Breast epithelium (tissue), 4 donors: ENCODE measurements at regions not wholly inside any gene's neighbourhood (a gene's known extent, or its start where the extent isn't known, plus 50 kb on each side); places are given as distances from the start of the nearest gene placed in this dataset.

ENCODE experiments used
- DNase-seq, 2 donors: peaks; one replicate each; pipeline ENCODE4 v3.0.0-alpha.2; 2019; ENCODE audit warnings: low spot score in 2 of 2
- H3K27ac ChIP-seq, 2 donors: fragments of 200-600 bp; sonication (generic) in 1 of 2; one replicate each; pipeline ENCODE4 v1.5.1; 2016 to 2019; ENCODE audit warnings: mild to moderate bottlenecking in 1 of 2
- H3K27me3 ChIP-seq, 2 donors: fragments of 200-600 bp; sonication (generic) in 1 of 2; one replicate each; pipeline versions ENCODE4 v1.5.1 to v1.6.0; 2017 to 2019; ENCODE audit warnings: control low read depth in 1 of 2, mild to moderate bottlenecking in 1 of 2
- H3K36me3 ChIP-seq: fragments of 200-600 bp; one replicate; pipeline ENCODE4 v1.5.1; 2019
- H3K4me1 ChIP-seq, 2 donors: fragments of 200-600 bp; sonication (generic); one replicate each; pipeline ENCODE4 v1.5.1; 2016 to 2019; ENCODE audit warnings: control low read depth in 1 of 2
- H3K4me3 ChIP-seq, 3 donors: fragments of 200-600 bp; sonication (generic); 1 replicate in 2 of 3; 2 replicates in 1 of 3; pipeline ENCODE4 v1.5.1; 2016 to 2019; ENCODE audit warnings: mild to moderate bottlenecking in 3 of 3, moderate library complexity in 2 of 3
- H3K9me3 ChIP-seq, 2 donors: fragments of 200-600 bp; sonication (generic) in 1 of 2; one replicate each; pipeline ENCODE4 v1.5.1; 2016 to 2019; ENCODE audit warnings: control low read depth in 1 of 2
- CTCF ChIP-seq, 3 donors: fragments of 450-650 bp; IDR thresholded peaks; one replicate each; pipeline ENCODE4 v1.5.1; 2016 to 2017; ENCODE audit warnings: antibody characterized with exemption in 3 of 3, mild to moderate bottlenecking in 3 of 3, moderate library complexity in 3 of 3
- POLR2A ChIP-seq: fragments of 450-650 bp; IDR thresholded peaks from one replicate; pipeline ENCODE4 v1.6.1; 2016; ENCODE audit warnings: antibody characterized with exemption, mild to moderate bottlenecking, moderate library complexity
- POLR2AphosphoS5 ChIP-seq, 3 donors: sonication (generic); formaldehyde crosslinking; IDR thresholded peaks; one replicate each; pipeline ENCODE4 v1.6.1; 2017; ENCODE audit warnings: antibody characterized with exemption in 3 of 3
- intact Hi-C: fragments of 100-400 bp; cut with DNase I; formaldehyde crosslinking; loops from one replicate; pipeline ENCODE4 v1.15.1; 2023; ENCODE audit warnings: low total_unique reads

GRCh38 chr3:117955196-117955595 is 1079.5 kb downstream of the IGSF11 start:
- H3K27ac ChIP-seq: no peak overlapping the region
- no peaks in the 10 kb centered on the region for H3K36me3 ChIP-seq
- no peaks in the 10 kb centered on the region for H3K27me3 ChIP-seq
- no peaks in the 10 kb centered on the region for H3K4me1 ChIP-seq
- intact Hi-C loops: no loop called here
- H3K9me3 ChIP-seq: no peaks in the 10 kb centered on the region
- DNase-seq: no peak
- H3K4me3 ChIP-seq: no peak overlapping the region
- TF ChIP-seq POLR2AphosphoS5 (IDR thresholded peaks at IDR 0.05): no peak
- TF ChIP-seq POLR2A: no peak
- TF ChIP-seq CTCF (IDR thresholded peaks at IDR 0.05): no peak

GRCh38 chr3:117958027-117958426 is 1076.6 kb downstream of the IGSF11 start:
- Histone ChIP-seq H3K36me3 (no peaks in the 10 kb centered on the region), H3K9me3 (no peaks in the 10 kb centered on the region), H3K27me3 (no peaks in the 10 kb centered on the region), H3K27ac (no peak overlapping the region), H3K4me1 (no peaks in the 10 kb centered on the region), H3K4me3 (no peak overlapping the region)
- TF ChIP-seq POLR2AphosphoS5 (IDR thresholded peaks at IDR 0.05): no peak
- no peak for TF ChIP-seq CTCF (IDR thresholded peaks at IDR 0.05)
- no peak for TF ChIP-seq POLR2A
- intact Hi-C loops: no loop called here
- no peak for DNase-seq

GRCh38 chr3:117962750-117963149 is 1071.9 kb downstream of the IGSF11 start:
- DNase-seq: no peak
- no peaks in the 10 kb centered on the region for H3K27me3 ChIP-seq
- no peak overlapping the region for H3K27ac ChIP-seq
- TF ChIP-seq POLR2AphosphoS5 (IDR thresholded peaks at IDR 0.05) (no peak), CTCF (IDR thresholded peaks at IDR 0.05) (no peak), POLR2A (no peak)
- no peaks in the 10 kb centered on the region for H3K9me3 ChIP-seq
- H3K4me1 ChIP-seq: no peaks in the 10 kb centered on the region
- no peak overlapping the region for H3K4me3 ChIP-seq
- H3K36me3 ChIP-seq: no peaks in the 10 kb centered on the region
- intact Hi-C loops: no loop called here

GRCh38 chr3:117963858-117964257 is 1070.8 kb downstream of the IGSF11 start:
- Histone ChIP-seq H3K27me3 (no peaks in the 10 kb centered on the region), H3K4me3 (no peak overlapping the region), H3K36me3 (no peaks in the 10 kb centered on the region), H3K27ac (no peak overlapping the region), H3K9me3 (no peaks in the 10 kb centered on the region), H3K4me1 (no peaks in the 10 kb centered on the region)
- DNase-seq: no peak
- intact Hi-C loops: no loop called here
- TF ChIP-seq POLR2AphosphoS5 (IDR thresholded peaks at IDR 0.05) (no peak), CTCF (IDR thresholded peaks at IDR 0.05) (no peak), POLR2A (no peak)

GRCh38 chr3:117964814-117965213 is 1069.8 kb downstream of the IGSF11 start:
- DNase-seq: no peak
- intact Hi-C loops: no loop called here
- Histone ChIP-seq H3K4me3 (no peak overlapping the region), H3K36me3 (no peaks in the 10 kb centered on the region), H3K4me1 (no peaks in the 10 kb centered on the region), H3K9me3 (no peaks in the 10 kb centered on the region), H3K27me3 (no peaks in the 10 kb centered on the region), H3K27ac (no peak overlapping the region)
- no peak for TF ChIP-seq POLR2A
- TF ChIP-seq CTCF (IDR thresholded peaks at IDR 0.05): no peak
- no peak for TF ChIP-seq POLR2AphosphoS5 (IDR thresholded peaks at IDR 0.05)
